SW480 (cell line): ENCODE measurements at regions not wholly inside any gene's neighbourhood (a gene's known extent, or its start where the extent isn't known, plus 50 kb on each side); places are given as distances from the start of the nearest gene placed in this dataset.

Source experiments
- DNase-seq: peaks from one replicate; pipeline ENCODE4 v3.0.0-alpha.2; 2016; ENCODE audit warnings: low spot score

DNA sequence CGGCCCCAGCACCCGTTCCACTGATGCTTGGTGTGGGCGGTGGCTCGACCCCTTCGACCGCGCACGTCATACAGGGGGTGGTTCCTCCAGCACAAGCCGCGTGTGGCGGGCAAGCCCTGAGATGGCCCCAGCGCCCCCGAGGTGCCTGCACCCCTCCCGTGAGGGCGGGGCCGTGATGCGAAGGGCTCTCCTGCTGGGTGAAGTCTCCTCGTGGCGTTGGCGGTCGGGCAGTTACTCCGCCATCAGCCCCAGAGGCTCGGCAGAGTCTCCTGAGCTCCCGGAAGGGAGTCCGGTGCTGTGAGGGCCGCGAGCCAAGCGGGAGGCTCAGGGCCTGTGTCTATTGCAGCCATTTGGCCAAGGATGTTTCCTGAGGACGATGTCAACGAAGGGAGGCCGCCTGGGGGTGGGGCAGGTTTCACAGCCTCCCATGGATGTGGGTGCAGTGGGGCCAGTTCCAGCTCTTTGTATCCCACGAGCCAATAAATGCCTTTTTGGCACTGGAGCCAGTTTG lies 78.1 kb upstream of the GALNT9 start:
- DNase-seq = no peak

DNA sequence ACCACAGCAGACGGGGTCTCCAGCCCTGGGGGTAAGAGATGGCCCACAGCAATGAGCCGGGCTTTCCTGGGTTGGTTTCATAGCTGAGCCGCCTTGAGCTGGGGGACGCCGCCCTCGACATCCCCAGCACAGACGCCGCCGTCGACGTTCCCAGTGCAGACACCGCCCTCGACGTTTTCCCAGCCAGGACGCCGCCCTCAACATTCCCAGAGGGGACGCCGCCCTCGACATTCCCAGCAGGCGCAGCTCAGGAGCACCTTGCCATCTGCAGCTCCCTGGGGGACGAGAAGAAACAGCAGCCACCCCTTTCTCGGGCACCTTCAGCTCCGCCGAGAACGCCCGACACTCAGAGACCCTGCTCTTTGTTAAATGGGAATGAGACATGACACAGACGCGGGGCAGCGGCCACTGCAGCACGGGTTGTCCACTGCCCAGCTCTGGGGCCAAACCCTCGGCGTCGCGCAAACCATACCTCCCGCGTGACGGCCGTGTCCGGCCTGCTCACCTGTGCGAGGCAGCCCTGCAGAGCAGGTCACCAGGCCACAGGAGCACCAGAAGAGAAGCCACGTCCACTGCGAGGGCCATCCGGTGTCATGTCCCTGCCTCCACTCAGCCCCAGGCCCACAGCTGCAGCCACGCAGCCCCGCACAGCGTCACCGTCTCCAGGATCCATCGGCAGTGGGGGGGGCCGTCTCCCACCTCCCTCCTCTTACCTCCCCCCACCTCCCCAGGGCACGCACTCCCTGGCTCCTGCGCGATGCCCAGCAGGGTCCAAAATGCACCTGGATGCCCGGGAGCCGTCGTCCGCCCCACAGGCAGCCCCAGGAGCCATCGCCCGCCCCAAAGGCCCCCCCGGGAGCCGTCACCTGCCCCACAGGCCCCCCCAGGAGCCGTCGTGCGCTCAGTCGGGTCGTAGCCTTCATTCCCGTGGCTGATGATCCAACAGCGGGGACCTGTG lies 77.4 kb upstream of the GALNT9 start:
- DNase-seq = no peak

DNA sequence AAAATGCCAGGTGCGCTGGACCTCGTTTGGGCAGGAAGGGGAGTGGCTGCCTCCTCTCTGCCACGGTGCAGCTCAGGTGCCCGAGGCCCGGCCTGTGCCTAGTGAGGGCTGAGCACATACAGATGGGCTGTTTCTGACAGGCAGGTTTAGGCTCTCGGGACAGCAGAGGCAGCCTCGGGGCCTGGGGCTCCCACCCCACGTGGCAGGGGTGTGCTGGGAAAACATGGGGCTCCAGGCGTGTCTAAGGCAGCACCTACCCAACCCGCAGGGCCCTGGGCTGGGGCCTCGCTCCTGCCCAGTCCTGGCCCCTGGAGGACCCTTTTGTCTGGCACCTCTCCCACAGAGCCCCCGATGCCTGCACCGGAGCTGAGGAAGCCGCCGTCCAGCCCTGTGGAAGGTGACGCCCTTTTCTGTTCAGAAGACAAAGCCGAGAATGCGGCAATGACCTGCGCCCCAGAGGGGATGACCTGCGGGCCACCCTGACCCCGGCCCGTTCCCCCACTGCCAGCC lies 76.4 kb upstream of the GALNT9 start:
- no peak for DNase-seq

DNA sequence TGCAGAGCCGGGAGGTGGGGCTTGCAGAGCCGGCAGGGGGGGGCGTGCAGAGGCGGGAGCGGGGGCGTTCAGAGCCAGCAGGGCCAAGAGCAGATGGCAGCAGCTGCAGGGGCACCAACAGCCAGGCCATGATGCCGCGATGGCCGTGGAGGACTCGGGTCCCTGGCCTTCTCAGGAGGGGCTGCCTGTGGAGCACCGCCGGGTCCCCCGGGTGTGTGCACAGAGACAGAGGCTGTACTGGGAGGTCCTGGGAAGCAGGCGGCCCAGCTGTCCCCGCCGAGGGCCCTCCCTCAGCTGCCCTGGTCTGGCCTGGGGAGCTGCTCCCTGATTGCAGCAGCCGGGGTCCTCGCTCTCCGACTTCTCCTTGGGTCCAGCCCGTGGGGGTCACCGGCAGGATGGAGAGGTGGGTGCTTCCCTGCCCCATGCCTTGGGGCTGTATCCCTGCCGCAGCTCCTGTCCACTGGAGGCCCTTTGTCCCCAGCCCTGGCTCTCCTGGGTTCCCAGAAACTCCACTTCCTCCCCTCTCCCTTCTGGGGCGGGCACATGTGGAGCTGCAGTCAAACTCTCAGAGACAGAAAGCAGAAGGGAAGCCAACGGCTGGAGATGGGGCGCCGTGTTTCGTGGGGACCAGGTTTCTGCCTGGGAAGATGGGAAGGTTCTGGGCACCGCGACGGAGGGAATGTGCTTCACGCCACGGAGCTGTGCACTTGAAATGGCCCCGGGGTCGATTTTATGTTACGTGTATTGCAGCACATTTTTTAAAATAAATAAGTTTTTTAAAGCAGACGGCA lies 75.8 kb upstream of the GALNT9 start:
- DNase-seq = no peak

DNA sequence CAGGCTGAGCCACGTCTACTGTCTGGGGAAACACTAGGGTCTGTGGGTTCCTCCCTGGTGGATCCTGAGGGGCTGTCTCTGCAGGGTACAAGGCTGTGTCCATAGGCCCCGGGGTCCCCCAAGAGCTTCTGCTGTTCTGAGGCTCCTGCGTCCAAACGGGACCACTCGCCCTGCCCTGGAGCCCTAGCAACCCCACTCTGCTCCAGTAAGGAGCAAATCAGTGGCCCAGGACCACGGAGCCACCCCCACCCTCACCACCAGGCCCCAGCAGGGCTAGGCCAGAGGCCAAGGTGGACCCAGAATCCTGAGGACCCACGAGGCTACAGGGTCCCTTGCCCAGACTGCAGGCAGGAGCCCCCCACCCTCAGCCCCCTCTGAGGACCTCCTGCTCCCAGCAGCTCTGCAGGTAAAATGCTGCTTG lies 75.1 kb upstream of the GALNT9 start:
- no peak for DNase-seq

DNA sequence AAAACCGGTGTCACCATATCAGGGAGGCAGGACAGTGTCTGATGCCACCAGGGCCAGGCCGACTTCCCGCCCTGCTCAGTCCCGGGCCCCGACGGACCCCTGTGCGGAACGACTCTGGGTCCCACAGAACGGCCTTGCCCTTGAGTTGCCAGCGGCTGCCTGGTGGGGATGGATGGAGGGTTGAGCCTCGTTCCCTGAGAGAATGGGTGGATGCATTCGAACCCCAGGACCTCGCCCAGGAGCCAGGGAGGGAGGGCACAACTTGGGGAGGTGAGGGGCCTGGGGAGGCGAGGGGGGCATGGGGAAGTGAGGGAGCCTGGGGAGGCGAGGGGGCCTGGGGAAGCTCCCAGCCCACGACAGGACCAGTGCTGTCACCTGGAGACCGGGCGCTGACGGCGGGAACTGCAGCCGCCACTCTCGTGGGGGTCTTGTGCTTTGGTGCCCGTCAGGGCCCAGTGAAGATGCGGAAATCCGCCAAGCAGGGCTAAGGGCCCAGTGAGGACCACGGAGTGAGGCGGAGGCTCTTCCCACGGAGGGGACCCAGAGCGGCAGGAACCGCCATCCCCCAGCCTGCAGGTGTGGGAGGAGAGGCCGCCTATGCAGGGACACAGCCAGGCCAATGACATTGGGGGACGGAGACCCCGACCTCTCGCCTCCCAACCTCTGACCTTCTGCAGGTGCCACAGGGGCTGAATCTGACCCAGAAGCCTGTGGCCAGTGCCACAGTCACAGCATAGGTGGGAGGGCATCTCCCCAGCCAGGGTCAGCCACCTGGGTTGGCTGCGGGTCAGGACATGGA lies 74.4 kb upstream of the GALNT9 start:
- DNase-seq = no peak

DNA sequence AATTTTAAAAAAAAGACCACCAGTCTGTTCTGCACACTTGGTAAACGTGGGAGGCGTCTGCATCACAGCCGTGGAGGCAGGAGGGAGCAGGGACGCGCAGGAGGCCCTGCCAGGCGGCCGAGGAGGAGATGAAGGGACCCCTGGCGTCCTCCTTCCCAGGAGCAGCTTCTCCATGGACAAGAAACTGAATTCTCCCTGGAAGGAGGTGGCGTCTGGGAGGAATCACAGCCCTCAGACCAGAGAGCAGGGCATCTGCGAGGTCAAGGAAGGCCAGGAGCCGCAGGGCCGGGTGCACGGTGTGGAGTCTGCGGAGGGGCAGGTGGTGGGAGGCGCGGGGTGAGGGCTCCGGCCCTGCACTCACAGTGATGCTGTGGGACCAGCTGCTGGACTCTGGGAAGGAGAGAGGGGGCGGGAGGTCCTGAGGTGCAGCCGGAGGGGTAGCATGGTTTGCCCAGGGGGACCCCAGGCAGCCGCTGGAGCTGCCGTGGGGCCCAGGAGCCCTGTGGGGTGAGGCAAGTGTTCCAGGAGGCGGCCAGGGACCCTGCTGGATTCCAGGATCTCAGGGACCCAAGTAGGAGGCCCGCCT lies 73.5 kb upstream of the GALNT9 start:
- no peak for DNase-seq

DNA sequence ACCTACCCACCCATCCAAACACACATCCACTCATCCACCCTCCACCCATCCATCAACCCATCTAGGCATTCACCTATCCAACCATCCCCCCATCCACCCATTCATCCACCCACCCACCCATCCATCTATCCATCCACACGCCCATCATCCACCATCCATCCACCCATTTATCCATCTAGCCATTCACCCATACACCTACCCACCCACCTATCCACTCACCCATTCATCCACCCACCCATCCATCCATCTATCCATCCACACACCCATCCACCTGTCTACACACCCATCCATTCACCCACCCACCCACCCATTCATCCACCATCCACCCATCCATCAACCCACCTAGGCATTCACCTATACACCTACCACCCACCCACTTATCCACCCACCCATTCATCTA lies 72.6 kb upstream of the GALNT9 start:
- no peak for DNase-seq

DNA sequence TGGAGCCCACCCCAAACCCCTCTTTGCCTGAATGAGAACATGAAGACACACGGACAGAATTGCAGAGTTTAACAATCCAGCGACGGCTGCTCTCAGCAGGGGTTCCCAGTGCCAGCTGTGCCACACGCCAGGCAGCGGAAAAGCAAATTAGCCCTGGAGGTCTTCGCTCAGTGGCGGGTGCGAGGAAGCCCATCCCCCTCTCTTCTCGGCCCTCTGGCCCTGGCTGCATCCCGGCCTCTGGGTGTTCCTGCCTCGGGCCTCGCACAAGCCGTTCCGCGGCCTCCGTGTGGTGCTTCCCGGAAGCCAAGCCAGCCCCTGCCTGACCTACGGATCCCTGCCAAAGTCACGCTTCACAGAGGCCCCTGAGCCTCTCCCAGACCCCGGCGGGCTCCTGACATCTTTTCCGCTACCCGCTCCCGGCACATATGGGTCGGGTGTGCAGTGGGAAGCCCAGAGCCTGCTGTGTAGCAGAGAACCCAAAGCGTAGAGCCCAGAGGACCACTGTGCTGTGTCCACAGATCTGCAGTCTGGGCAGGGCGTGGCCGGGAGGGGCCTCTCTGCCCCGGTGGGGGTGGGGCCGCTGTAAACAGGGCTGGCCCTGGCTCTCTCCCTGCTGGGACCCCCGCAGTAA lies 70.7 kb upstream of the GALNT9 start:
- no peak for DNase-seq

DNA sequence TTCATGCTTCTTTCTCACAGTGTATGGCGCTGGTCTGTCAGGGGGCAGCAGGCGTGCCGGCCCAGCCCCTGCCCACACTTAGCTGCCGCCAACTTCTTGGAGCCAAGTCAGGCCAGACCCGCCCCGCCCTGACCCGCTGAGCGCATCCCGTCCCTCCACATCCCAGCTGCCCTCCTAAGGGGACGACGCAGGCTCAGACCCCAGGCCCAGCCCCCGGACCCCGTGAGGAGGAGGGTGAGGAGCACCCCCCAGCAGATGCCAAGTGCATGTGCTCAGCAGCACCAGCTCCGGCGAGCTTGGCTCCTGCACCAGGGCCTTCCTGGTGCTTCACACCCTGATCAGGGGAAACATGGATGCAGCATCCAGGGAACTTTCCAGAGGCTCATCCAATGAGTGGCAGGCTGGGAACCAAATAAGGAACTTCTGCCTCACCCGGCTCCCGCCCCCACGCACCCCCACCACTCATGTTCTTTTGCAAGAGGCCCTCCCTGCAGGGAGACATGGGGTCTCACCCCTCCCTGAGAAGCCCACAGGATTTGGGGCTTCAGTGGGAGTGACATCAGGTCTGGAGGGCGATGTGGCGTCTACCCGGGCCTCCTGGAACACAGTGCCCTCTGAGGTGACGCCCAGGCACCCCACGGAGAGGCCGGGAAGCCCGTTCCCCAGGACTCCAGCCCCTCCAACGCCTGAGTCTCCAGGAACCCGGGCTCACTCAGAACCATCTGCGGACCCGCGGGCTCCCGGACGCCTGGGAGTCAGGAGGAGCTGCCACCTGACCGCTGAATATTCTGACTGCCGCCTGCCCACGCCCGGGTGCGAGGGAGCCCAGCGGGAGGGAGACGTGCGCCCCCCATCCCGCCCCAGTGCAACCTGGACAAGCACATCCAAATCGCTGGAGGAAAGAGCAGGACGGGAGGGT lies 70.0 kb upstream of the GALNT9 start:
- DNase-seq = no peak

DNA sequence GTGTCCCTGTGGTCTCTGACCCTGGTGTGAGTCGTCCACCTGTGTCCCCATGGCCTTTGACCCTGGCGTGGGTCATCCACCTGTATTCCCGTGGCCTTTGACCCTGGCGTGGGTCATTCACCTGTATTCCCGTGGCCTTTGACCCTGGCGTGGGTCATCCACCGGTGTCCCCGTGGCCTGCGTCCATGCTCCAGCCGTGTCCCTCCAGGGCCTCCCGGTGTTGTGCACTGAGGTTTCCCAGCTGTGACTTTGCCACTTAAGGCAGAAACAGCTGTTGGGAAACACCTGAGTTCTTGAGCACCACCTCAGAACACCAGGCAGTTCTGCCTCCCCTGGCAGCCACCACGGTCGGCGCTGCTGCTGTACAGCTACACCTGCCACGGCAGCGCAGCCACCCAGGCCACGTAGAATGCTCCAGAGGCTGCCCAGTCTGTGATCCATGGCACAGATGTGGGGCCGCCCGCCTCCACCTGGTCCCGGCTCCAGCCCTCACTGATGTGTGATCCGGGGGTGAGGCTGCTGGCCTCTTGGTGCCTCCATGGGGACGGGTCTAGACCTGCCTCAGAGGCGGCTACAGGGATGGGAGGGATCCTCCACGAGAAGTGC lies 69.1 kb upstream of the GALNT9 start:
- no peak for DNase-seq

DNA sequence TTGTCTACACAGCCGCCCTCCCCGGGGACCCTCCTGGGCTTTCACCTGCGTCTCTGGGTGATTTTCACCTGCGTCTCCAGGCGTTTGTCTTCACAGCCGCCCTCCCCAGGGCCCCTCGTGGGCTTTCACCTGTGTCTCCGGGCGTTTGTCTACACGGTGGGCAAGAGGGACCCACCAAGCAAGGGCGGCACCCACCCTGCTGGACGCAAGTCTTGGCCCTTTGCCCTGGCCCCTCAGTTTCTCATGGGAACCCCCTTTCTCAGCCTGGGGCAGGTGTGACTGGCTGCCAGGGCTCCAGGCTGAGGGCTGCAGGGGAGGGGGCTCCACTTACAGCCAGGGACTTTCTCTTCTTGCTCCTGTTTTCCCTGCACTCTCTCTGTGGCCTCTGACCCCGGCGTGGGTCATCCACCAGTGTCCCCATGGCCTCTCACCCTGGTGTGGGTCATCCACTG lies 68.6 kb upstream of the GALNT9 start:
- DNase-seq = no peak

DNA sequence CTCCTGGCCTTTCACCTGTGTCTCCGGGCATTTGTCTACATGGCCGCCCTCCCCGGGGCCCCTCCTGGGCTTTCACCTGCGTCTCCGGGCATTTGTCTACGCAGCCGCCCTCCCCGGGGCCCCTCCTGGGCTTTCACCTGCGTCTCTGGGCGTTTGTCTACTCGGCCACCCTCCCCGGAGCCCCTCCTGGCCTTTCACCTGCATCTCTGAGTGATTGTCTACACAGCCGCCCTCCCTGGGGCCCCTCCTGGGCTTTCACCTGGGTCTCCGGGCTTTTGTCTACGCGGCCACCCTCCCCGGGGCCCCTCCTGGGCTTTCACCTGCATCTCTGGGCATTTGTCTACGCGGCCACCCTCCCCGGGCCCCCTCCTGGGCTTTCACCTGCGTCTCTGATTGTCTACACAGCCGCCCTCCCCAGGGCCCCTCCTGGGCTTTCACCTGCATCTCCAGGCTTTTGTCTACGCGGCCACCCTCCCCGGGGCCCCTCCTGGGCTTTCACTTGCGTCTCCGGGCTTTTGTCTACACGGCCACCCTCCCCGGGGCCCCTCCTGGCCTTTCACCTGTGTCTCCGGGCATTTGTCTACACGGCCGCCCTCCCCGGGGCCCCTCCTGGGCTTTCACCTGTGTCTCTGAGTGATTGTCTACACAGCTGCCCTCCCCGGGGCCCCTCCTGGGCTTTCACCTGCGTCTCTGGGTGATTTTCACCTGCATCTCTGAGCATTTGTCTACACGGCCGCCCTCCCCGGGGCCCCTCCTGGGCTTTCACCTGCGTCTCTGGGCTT lies 68.0 kb upstream of the GALNT9 start:
- DNase-seq = no peak

DNA sequence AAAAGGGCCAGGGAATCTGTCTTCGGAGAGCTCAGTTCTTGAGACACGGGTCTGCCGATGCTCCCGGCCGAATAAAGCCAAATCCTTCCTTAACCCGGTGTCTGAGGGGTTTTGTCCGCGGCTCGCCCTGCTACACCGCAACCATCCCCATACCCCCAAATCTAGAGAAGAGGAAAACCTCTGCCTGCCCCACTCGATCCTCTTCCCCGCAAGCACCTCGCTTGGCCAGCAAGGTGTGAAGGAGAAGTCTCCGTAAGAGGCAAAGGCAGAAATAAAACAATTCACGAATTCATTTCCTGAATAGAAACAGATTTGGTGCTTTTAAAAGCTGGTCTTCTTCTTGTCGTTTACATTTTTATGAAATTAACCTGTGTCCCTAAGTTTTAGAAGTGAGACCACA lies 67.3 kb upstream of the GALNT9 start:
- DNase-seq = no peak

DNA sequence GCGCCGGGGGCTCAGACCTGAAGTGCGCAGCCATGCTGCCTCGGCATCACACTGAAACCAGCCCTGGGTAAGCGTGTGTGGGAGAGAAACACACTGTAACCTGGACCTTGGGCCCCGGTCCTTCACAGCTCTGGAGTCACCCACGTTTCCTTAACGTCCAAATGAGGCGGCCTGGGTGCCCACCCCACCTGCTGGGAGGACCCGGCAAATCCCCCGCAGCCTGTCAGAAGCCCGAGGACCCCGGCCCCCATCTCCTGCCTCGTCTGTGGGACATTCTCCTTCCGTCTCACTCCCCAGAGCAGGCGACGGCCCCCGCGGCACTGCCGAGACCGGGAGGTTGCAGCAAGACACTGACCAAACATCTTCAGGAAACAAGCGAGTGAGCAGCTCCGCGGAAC lies 66.5 kb upstream of the GALNT9 start:
- DNase-seq = no peak

DNA sequence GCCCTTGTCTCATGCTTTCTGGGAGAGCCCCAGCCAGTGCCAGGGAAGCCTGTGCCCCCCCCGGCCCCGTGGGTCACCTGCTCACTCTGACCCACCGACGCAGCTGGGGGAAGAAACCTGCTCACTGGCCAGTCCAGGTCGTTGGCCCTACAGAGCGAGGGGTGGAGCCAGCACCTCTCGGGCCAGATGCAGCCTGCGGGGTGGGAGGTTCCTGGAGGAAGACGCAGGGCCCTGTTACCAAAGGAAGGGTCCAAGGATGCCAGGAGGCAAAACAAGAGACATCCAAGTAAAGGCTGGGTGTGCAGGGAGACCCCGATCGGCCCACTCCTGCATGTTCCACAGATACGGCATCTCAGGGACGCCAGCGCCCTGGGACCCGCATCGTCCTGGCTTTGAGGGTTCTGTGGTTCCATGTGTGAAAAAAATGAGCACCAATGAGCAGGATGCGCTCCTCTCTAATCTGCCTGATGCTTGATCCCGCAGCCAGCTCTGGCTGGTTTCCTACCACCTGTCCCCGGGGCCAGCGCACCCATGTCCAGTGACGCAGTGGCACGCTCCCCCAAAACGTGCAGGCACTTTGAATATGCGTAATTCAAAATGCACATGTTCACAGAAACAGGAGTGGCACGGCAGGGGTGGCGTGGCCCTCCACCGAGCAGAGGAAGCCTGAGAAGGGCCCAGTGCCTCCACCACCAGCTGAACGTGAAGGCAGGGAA lies 66.0 kb upstream of the GALNT9 start:
- no peak for DNase-seq

DNA sequence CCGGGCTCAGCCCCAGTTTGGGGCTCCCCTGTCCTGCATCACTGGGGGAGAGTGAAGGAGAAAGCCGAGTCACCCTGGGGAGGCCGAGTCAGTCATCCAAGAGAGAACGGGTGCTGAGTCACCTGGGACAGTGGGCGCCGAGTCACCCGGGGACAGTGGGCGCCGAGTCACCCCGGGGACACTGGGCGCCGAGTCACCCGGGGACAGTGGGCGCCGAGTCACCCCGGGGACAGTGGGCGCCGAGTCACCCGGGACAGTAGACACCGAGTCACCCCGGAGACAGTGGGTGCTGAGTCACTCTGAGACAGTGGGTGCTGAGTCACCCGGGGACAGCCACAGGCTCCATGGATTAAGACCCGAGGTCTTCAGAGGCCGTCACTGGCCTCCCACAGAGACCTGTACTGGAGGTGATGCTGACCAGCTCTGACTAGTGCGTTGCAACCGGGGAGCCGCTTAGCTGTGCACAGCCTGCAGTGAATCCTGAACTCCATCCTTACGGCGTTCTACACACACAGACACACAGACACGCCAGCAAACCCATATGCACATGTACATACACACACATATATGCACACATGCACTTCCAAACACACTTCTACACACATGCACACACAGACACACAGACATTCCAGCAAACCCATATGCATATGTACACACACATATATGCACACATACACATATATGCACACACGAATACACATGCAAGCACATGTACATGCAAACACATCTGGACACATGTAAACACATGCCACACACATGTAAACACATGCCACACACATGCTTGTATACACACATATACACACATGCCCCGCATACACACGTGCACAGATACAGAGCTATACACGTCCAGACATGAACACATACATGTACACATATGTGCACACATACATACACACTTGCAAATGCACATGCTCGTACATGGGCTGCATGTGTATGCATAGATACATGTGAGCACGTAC lies 64.9 kb upstream of the GALNT9 start:
- no peak for DNase-seq
